Sigmoid colon (tissue), 6 donors: ENCODE measurements at regions not wholly inside any gene's neighbourhood (a gene's known extent, or its start where the extent isn't known, plus 50 kb on each side); places are given as distances from the start of the nearest gene placed in this dataset.

Experiments used
- DNase-seq: peaks from one replicate; pipeline ENCODE4 v3.0.0-alpha.2; 2019
- H3K27ac ChIP-seq, 4 donors: fragments of 200-600 bp; sonication (generic); one replicate each; pipeline ENCODE4 v1.5.1; 2016 to 2019; ENCODE audit warnings: mild to moderate bottlenecking in 1 of 4
- H3K27me3 ChIP-seq, 3 donors: fragments of 200-600 bp; sonication (generic); one replicate each; pipeline ENCODE4 v1.5.1; 2019; ENCODE audit warnings: mild to moderate bottlenecking in 1 of 3
- H3K36me3 ChIP-seq, 4 donors: fragments of 200-600 bp; sonication (generic); one replicate each; pipeline ENCODE4 v1.5.1; 2016 to 2019
- H3K4me1 ChIP-seq, 4 donors: fragments of 200-600 bp; sonication (generic); one replicate each; pipeline ENCODE4 v1.5.1; 2017 to 2019
- H3K4me3 ChIP-seq, 4 donors: fragments of 200-600 bp; sonication (generic); one replicate each; pipeline ENCODE4 v1.5.1; 2017 to 2019; ENCODE audit warnings: mild to moderate bottlenecking in 2 of 4, moderate library complexity in 1 of 4
- H3K9me3 ChIP-seq, 4 donors: fragments of 200-600 bp in 3 of 4; sonication (generic) in 3 of 4; one replicate each; pipeline versions ENCODE4 v1.5.1 to v1.6.1; 2013 to 2019
- CTCF ChIP-seq, 4 experiments: fragments of 450-650 bp in 3 of 4; fragments of 200-600 bp in 1 of 4; IDR thresholded peaks; one replicate each; pipeline ENCODE4 v1.5.1; 2016 to 2019; ENCODE audit warnings: antibody characterized with exemption in 4 of 4, mild to moderate bottlenecking in 3 of 4, moderate library complexity in 2 of 4
- EP300 ChIP-seq, 4 donors: sonication (generic); formaldehyde crosslinking; IDR thresholded peaks; one replicate each; pipeline ENCODE4 v1.6.1; 2017; ENCODE audit warnings: antibody characterized with exemption in 4 of 4
- POLR2A ChIP-seq, 2 donors: fragments of 450-650 bp; IDR thresholded peaks; one replicate each; pipeline ENCODE4 v1.6.1; 2016; ENCODE audit warnings: antibody characterized with exemption in 2 of 2, mild to moderate bottlenecking in 2 of 2, moderate library complexity in 2 of 2
- POLR2AphosphoS5 ChIP-seq, 4 donors: sonication (generic); formaldehyde crosslinking; IDR thresholded peaks; one replicate each; pipeline ENCODE4 v1.6.1; 2017; ENCODE audit warnings: antibody characterized with exemption in 4 of 4
- WGBS, 2 donors: extraction: QIAGEN DNeasy Blood & Tissue Kit; methylation state at CpG; one replicate each; pipeline ENCODE4 v1.1.7; 2013; 5-methylcytosine and 5-hydroxymethylcytosine counted together
- intact Hi-C: fragments of 100-400 bp; cut with DNase I; formaldehyde crosslinking; loops from one replicate; pipeline ENCODE4 v1.15.1; 2023
- donor health status: healthy with polysubstance abuse.
- donor health status: healthy.

DNA sequence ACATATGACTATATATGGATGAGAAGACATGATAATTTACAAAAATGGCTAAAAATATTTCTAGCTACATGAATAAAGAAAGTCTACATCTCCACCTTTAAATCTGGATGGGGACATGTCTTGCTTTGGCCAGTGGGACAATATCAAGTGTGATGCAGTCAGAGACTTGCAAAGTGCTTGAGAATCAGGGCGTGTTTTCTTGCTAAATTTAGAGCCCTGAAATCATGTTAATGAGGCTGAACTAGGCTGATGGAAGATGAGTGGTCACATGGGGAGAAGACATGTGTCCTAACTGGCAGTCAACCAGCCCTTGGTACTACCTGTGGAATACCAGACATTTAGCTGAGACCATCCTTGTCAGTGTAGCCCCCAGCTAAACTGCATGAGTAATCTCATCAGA is 278.5 kb upstream of the RGPD4 start:
- TF ChIP-seq POLR2A (IDR thresholded peaks at IDR 0.05): no peak
- TF ChIP-seq CTCF (IDR thresholded peaks at IDR 0.05): no peak
- no peak for TF ChIP-seq POLR2AphosphoS5 (IDR thresholded peaks at IDR 0.05)
- TF ChIP-seq EP300 (IDR thresholded peaks at IDR 0.05): no peak
- H3K27ac ChIP-seq: no peak overlapping the region
- H3K27me3 ChIP-seq: no peaks in the 10 kb centered on the region
- H3K36me3 ChIP-seq: no peaks in the 10 kb centered on the region
- no peak overlapping the region for H3K4me3 ChIP-seq
- WGBS, 2 donors: 55 to 79% methylated on average over 1 of the region's 1 CpG
- H3K9me3 ChIP-seq: no peaks in the 10 kb centered on the region
- DNase-seq: no peak
- no peaks in the 10 kb centered on the region for H3K4me1 ChIP-seq
- intact Hi-C loops: no loop called here

- intact Hi-C loops: no loop called here
- H3K36me3 ChIP-seq: no peaks in the 10 kb centered on the region
- no peak overlapping the region for H3K4me3 ChIP-seq
- H3K9me3 ChIP-seq: peaks cover 0 to 7% (median 0%) of the 10 kb centered on the region in 4 donors
- no peaks in the 10 kb centered on the region for H3K27me3 ChIP-seq
- 74 to 82% methylated on average over 2 of the region's 2 CpGs for WGBS, 2 donors
- H3K27ac ChIP-seq: no peak overlapping the region
- DNase-seq: no peak
- TF ChIP-seq POLR2AphosphoS5 (IDR thresholded peaks at IDR 0.05) (no peak), POLR2A (IDR thresholded peaks at IDR 0.05) (no peak), EP300 (IDR thresholded peaks at IDR 0.05) (no peak), CTCF (IDR thresholded peaks at IDR 0.05) (no peak)
- H3K4me1 ChIP-seq: no peaks in the 10 kb centered on the region
Observed at GRCh38 chr2:107553046-107553445, 273.6 kb upstream of the RGPD4 start.

- Histone ChIP-seq H3K27ac (no peak overlapping the region), H3K27me3 (no peaks in the 10 kb centered on the region), H3K4me1 (no peaks in the 10 kb centered on the region), H3K36me3 (no peaks in the 10 kb centered on the region), H3K4me3 (no peak overlapping the region), H3K9me3 (peaks cover 0 to 7% (median 0%) of the 10 kb centered on the region in 4 donors)
- intact Hi-C loops: no loop called here
- TF ChIP-seq EP300 (IDR thresholded peaks at IDR 0.05) (no peak), POLR2AphosphoS5 (IDR thresholded peaks at IDR 0.05) (no peak), POLR2A (IDR thresholded peaks at IDR 0.05) (no peak), CTCF (IDR thresholded peaks at IDR 0.05) (no peak)
- no peak for DNase-seq
- 82 to 90% methylated on average over 5 of the region's 5 CpGs for WGBS, 2 donors
Observed at GRCh38 chr2:107553539-107553938, 273.2 kb upstream of the RGPD4 start.

GRCh38 chr2:107556038-107556627 is 270.6 kb upstream of the RGPD4 start:
- Histone ChIP-seq H3K27me3 (no peaks in the 10 kb centered on the region), H3K27ac (no peak overlapping the region), H3K9me3 (peaks cover 0 to 7% (median 0%) of the 10 kb centered on the region in 4 donors), H3K36me3 (no peaks in the 10 kb centered on the region), H3K4me3 (no peak overlapping the region), H3K4me1 (no peaks in the 10 kb centered on the region)
- 59 to 74% methylated on average over 5 of the region's 5 CpGs for WGBS, 2 donors
- no peak for DNase-seq
- intact Hi-C loops: no loop called here
- TF ChIP-seq POLR2A (IDR thresholded peaks at IDR 0.05) (no peak), EP300 (IDR thresholded peaks at IDR 0.05) (no peak), CTCF (IDR thresholded peaks at IDR 0.05) (no peak), POLR2AphosphoS5 (IDR thresholded peaks at IDR 0.05) (no peak)

DNA sequence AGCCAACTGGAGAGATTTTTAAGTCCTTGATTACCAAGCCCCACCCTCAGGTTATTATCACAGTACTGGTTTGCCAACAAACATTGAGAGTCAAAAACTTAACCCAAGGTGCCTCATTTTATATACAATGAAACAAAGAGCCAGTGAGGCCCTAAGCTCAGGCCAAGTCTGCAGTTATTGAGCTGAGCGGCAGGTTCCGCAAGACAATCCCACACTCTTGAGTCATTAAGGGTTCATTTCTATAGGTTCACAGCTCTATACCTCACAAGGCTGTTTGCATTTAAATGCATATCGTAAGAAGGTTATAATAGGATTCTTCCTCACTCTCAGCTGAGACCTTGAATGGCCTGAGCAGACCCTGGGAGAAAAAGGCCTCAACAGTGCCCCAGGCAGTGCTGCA is 268.4 kb upstream of the RGPD4 start:
- Histone ChIP-seq H3K27ac (no peak overlapping the region), H3K27me3 (no peaks in the 10 kb centered on the region), H3K4me1 (no peaks in the 10 kb centered on the region), H3K9me3 (peaks cover 0 to 7% (median 0%) of the 10 kb centered on the region in 4 donors), H3K4me3 (no peak overlapping the region), H3K36me3 (no peaks in the 10 kb centered on the region)
- no peak for DNase-seq
- 91 to 93% methylated on average over 3 of the region's 3 CpGs for WGBS, 2 donors
- intact Hi-C loops: no loop called here
- TF ChIP-seq CTCF (IDR thresholded peaks at IDR 0.05) (no peak), POLR2A (IDR thresholded peaks at IDR 0.05) (no peak), EP300 (IDR thresholded peaks at IDR 0.05) (no peak), POLR2AphosphoS5 (IDR thresholded peaks at IDR 0.05) (no peak)
